IMR-90 (cell line): ENCODE measurements at regions not wholly inside any gene's neighbourhood (a gene's known extent, or its start where the extent isn't known, plus 50 kb on each side); places are given as distances from the start of the nearest gene placed in this dataset.

ENCODE experiments used
- ATAC-seq: fragments of 200-7000 bp; cut with Tn5 transposase; 2 replicates; pipeline ENCODE4 v1.9.1; 2020; ENCODE audit warnings: low read depth, mild to moderate bottlenecking, moderate library complexity
- BruUV-seq: library from RNA; stranded (reverse); fragments of 400-500 nt; replicated peaks from 2 replicates; lab custom pipeline; 2021; lab: Mats Ljungman, UMichigan
- CTCF ChIA-PET: fragments of 300-600 bp; formaldehyde crosslinking; extraction: SDS; loops from one replicate; lab custom pipeline; 2021; ENCODE audit warnings: antibody characterized with exemption; lab: Yijun Ruan, JAX
- POLR2A ChIA-PET: fragments of 300-600 bp; sonication (Branson Sonifier 250); formaldehyde crosslinking; loops from one replicate; lab custom pipeline; 2022; ENCODE audit warnings: antibody characterized with exemption; ENCODE audit not compliant: unreplicated experiment; lab: Charles Lee
- DNase-seq: peaks from one replicate; pipeline ENCODE4 v3.0.0; 2013
- H2AFZ ChIP-seq: replicated peaks from 2 replicates; pipeline ENCODE3; 2013; ENCODE audit warnings: low read length, mild to moderate bottlenecking; ENCODE audit not compliant: poor library complexity
- H2AK5ac ChIP-seq: 2 replicates; pipeline ENCODE4 v1.6.1; 2013; ENCODE audit warnings: low read depth, low read length, inconsistent platforms
- H2AK9ac ChIP-seq: replicated peaks from 2 replicates; pipeline ENCODE3; 2013; ENCODE audit warnings: mild to moderate bottlenecking, low read depth, low read length, moderate library complexity; ENCODE audit not compliant: poor library complexity
- H2BK120ac ChIP-seq: 2 replicates; pipeline ENCODE4 v1.6.1; 2013; ENCODE audit warnings: low read depth, low read length, inconsistent platforms
- H2BK15ac ChIP-seq: 3 replicates; pipeline ENCODE4 v1.6.1; 2013; ENCODE audit warnings: low read depth, low read length, inconsistent platforms
- H2BK20ac ChIP-seq: 2 replicates; pipeline ENCODE4 v1.6.1; 2013; ENCODE audit warnings: low read depth, mild to moderate bottlenecking, inconsistent platforms, low read length, moderate library complexity
- H2BK5ac ChIP-seq: 2 replicates; pipeline ENCODE4 v1.6.1; 2013; ENCODE audit warnings: mild to moderate bottlenecking, low read depth, low read length, inconsistent platforms; ENCODE audit not compliant: poor library complexity, severe bottlenecking
- H3K14ac ChIP-seq: replicated peaks from 2 replicates; pipeline ENCODE4 v1.6.1; 2013; ENCODE audit warnings: low read depth, low read length, inconsistent platforms
- H3K18ac ChIP-seq: 2 replicates; pipeline ENCODE4 v1.6.1; 2013; ENCODE audit warnings: low read depth, low read length, control low read depth
- H3K23ac ChIP-seq: 2 replicates; pipeline ENCODE4 v1.6.1; 2013; ENCODE audit warnings: low read depth, low read length, inconsistent platforms
- H3K27ac ChIP-seq: 2 replicates; pipeline ENCODE4 v1.5.1; 2013; ENCODE audit warnings: mild to moderate bottlenecking, control low read depth, low read length; ENCODE audit not compliant: insufficient read depth
- H3K27me3 ChIP-seq: 2 replicates; pipeline ENCODE4 v1.6.1; 2013; ENCODE audit warnings: low read length; ENCODE audit not compliant: control insufficient read depth, insufficient read depth
- H3K36me3 ChIP-seq: 2 replicates; pipeline ENCODE4 v1.6.1; 2013; ENCODE audit warnings: low read length, mixed read lengths; ENCODE audit not compliant: control insufficient read depth, insufficient read depth
- H3K4ac ChIP-seq: 2 replicates; pipeline ENCODE4 v1.6.1; 2013; ENCODE audit warnings: low read depth, low read length, inconsistent platforms
- H3K4me1 ChIP-seq: 2 replicates; pipeline ENCODE4 v1.6.1; 2013; ENCODE audit warnings: low read length, mixed read lengths; ENCODE audit not compliant: control insufficient read depth, insufficient read depth
- H3K4me2 ChIP-seq: 2 replicates; pipeline ENCODE4 v1.6.1; 2013; ENCODE audit warnings: low read depth, mild to moderate bottlenecking, control low read depth, low read length, moderate library complexity
- H3K4me3 ChIP-seq: 2 replicates; pipeline ENCODE4 v1.5.1; 2013; ENCODE audit warnings: low read depth, mild to moderate bottlenecking, control low read depth, low read length, moderate library complexity; ENCODE audit not compliant: insufficient read depth
- H3K56ac ChIP-seq: 2 replicates; pipeline ENCODE4 v1.6.1; 2013; ENCODE audit warnings: low read length, inconsistent platforms; ENCODE audit not compliant: insufficient read depth; ENCODE audit errors: extremely low read depth
- H3K79me1 ChIP-seq, 2 experiments: 2 replicates each; pipeline ENCODE4 v1.6.1; 2013; ENCODE audit warnings: low read length in 2 of 2, inconsistent platforms in 1 of 2, low read depth in 1 of 2
- H3K9ac ChIP-seq: 2 replicates; pipeline ENCODE4 v1.6.1; 2013; ENCODE audit warnings: low read depth, low read length, control low read depth
- H3K9me1 ChIP-seq: 2 replicates; pipeline ENCODE4 v1.6.1; 2013; ENCODE audit warnings: low read length, inconsistent platforms; ENCODE audit not compliant: insufficient read depth
- H3K9me3 ChIP-seq: 2 replicates; pipeline ENCODE4 v1.6.1; 2013; ENCODE audit warnings: low read length; ENCODE audit not compliant: control insufficient read depth, insufficient read depth
- H4K20me1 ChIP-seq: 2 replicates; pipeline ENCODE4 v1.6.1; 2013; ENCODE audit warnings: low read length, inconsistent platforms; ENCODE audit not compliant: insufficient read depth
- H4K5ac ChIP-seq: 2 replicates; pipeline ENCODE4 v1.6.1; 2013; ENCODE audit warnings: mild to moderate bottlenecking, low read depth, low read length, control low read depth
- H4K8ac ChIP-seq, 2 experiments: 2 replicates each; pipeline ENCODE4 v1.6.1; 2013; ENCODE audit warnings: low read depth in 2 of 2, low read length in 2 of 2, control low read depth in 1 of 2, inconsistent platforms in 1 of 2
- H4K91ac ChIP-seq: 2 replicates; pipeline ENCODE4 v1.6.1; 2013; ENCODE audit warnings: low read depth, low read length, inconsistent platforms; ENCODE audit not compliant: insufficient read depth
- BHLHE40 ChIP-seq: fragments of 150-350 bp; IDR thresholded peaks from 2 replicates; pipeline ENCODE4 v1.6.1; 2016; ENCODE audit warnings: mild to moderate bottlenecking, low read depth, low read length
- CEBPB ChIP-seq: IDR thresholded peaks from 2 replicates; pipeline ENCODE4 v1.6.1; 2012; ENCODE audit warnings: low read depth, low read length, improper control_type of control experiment
- CHD1 ChIP-seq: IDR thresholded peaks from 2 replicates; pipeline ENCODE4 v1.6.1; 2012; ENCODE audit warnings: low read depth, low read length, improper control_type of control experiment
- CTCF ChIP-seq: conservative IDR thresholded peaks from 2 replicates; pipeline ENCODE4 v1.5.1; 2012; ENCODE audit warnings: mild to moderate bottlenecking, low read depth, low read length, improper control_type of control experiment
- FOS ChIP-seq: fragments of 150-350 bp; IDR thresholded peaks from 2 replicates; pipeline ENCODE4 v1.6.1; 2016; ENCODE audit warnings: low read depth, low read length
- MAFK ChIP-seq: IDR thresholded peaks from 2 replicates; pipeline ENCODE4 v1.6.1; 2012; ENCODE audit warnings: low read depth, low read length, improper control_type of control experiment
- MAZ ChIP-seq: IDR thresholded peaks from 2 replicates; pipeline ENCODE4 v1.6.1; 2012; ENCODE audit warnings: low read depth, mild to moderate bottlenecking, low read length, improper control_type of control experiment, moderate library complexity, borderline replicate concordance
- MXI1 ChIP-seq: IDR thresholded peaks from 2 replicates; pipeline ENCODE4 v1.6.1; 2012; ENCODE audit warnings: low read depth, mild to moderate bottlenecking, low read length, moderate library complexity, borderline replicate concordance
- NFE2L2 ChIP-seq: fragments of 150-350 bp; IDR thresholded peaks from 2 replicates; pipeline ENCODE4 v1.6.1; 2016; ENCODE audit warnings: low read depth, mild to moderate bottlenecking, low read length
- POLR2A ChIP-seq: IDR thresholded peaks from 2 replicates; pipeline ENCODE4 v1.6.1; 2012; ENCODE audit warnings: mild to moderate bottlenecking, low read depth, low read length
- RCOR1 ChIP-seq: IDR thresholded peaks from 2 replicates; pipeline ENCODE4 v1.6.1; 2012; ENCODE audit warnings: mild to moderate bottlenecking, low read length, improper control_type of control experiment; ENCODE audit not compliant: insufficient replicate concordance
- SMC3 ChIP-seq: fragments of 150-350 bp; IDR thresholded peaks from 2 replicates; pipeline ENCODE4 v1.6.1; 2016; ENCODE audit warnings: low read depth, mild to moderate bottlenecking, antibody characterized with exemption, low read length, moderate library complexity
- USF2 ChIP-seq: fragments of 150-350 bp; IDR thresholded peaks from 2 replicates; pipeline ENCODE4 v1.6.1; 2017; ENCODE audit warnings: mild to moderate bottlenecking, antibody characterized with exemption, low read length, low read depth
- WGBS, 2 experiments: methylation state at CpG; one replicate each; pipeline versions ENCODE4 v1.1.5 to v1.1.7; 2013; ENCODE audit warnings: missing lambda C conversion rate in 2 of 2; ENCODE audit not compliant: insufficient read length in 1 of 2; ENCODE audit errors: extremely low coverage in 2 of 2; 5-methylcytosine and 5-hydroxymethylcytosine counted together
- dilution Hi-C: fragments of 300-500 bp; cut with HindIII; formaldehyde crosslinking; loops from one replicate; pipeline ENCODE4 v1.14.3; 2018; ENCODE audit warnings: low sequenced_read_pairs; ENCODE audit not compliant: unreplicated experiment
- in situ Hi-C: fragments of 300-500 bp; cut with MboI; formaldehyde crosslinking; loops from 3 replicates; pipeline ENCODE4 v1.14.3; 2019; ENCODE audit warnings: low sequenced_read_pairs, inconsistent platforms, mixed read lengths
- intact Hi-C: fragments of 100-400 bp; cut with micrococcal nuclease; formaldehyde crosslinking; loops from 2 replicates; pipeline ENCODE4 v1.10.0; 2022

GRCh38 chr3:101998256-101998926 lies 149.1 kb downstream of the NFKBIZ start:
- H3K79me1 ChIP-seq: no peaks in the 10 kb centered on the region
- no peak overlapping the region for H4K5ac ChIP-seq
- H3K18ac ChIP-seq: peak overlapping the region; percentile 87; the same call in 1 of the 2 replicates
- ATAC-seq (peak; percentile 44; the same call in 1 of the 2 replicates), DNase-seq (no peak)
- dilution Hi-C loops (no loop called here), intact Hi-C loops (no loop called here), in situ Hi-C loops (no loop called here)
- peak overlapping the region; percentile 72; the same call in 1 of the 2 replicates for H3K14ac ChIP-seq
- H2AK5ac ChIP-seq: no peak overlapping the region
- no CpG with 5 or more reads among the region's 3 CpGs for WGBS, 2 experiments
- no peak overlapping the region for H2BK120ac ChIP-seq
- H3K4me3 ChIP-seq: no peak overlapping the region
- no peaks in the 10 kb centered on the region for H3K9me3 ChIP-seq
- no peak overlapping the region for H2AFZ ChIP-seq
- no peak for TF ChIP-seq SMC3
- TF ChIP-seq MAFK: no peak
- TF ChIP-seq CHD1: no peak
- no peak for TF ChIP-seq MAZ
- no peak for TF ChIP-seq NFE2L2
- TF ChIP-seq MXI1: no peak
- TF ChIP-seq RCOR1: no peak
- TF ChIP-seq POLR2A: no peak
- no peak for TF ChIP-seq FOS
- no peak for TF ChIP-seq BHLHE40
- TF ChIP-seq CEBPB: no peak
- no peak for TF ChIP-seq CTCF
- no peak for TF ChIP-seq USF2
- H4K91ac ChIP-seq: no peak overlapping the region
- H3K27me3 ChIP-seq: no peaks in the 10 kb centered on the region
- H3K9ac ChIP-seq: no peak overlapping the region
- no peak overlapping the region for H2AK9ac ChIP-seq
- no peaks in the 10 kb centered on the region; the same call in 1 of the 2 replicates for H3K9me1 ChIP-seq
- H4K20me1 ChIP-seq: no peaks in the 10 kb centered on the region
- no peak overlapping the region for H3K23ac ChIP-seq
- H2BK5ac ChIP-seq: no peak overlapping the region
- peak overlapping the region; percentile 43; the same call in 1 of the 2 replicates for H2BK20ac ChIP-seq
- peaks cover 8% of the 10 kb centered on the region; the same call in 1 of the 2 replicates for H3K4me1 ChIP-seq
- no peak overlapping the region for H3K4ac ChIP-seq
- no peak overlapping the region for H4K8ac ChIP-seq
- H3K27ac ChIP-seq: no peak overlapping the region
- 0 out of 3 replicates have a peak overlapping the region, but pooled peaks have one; percentile 12 for H2BK15ac ChIP-seq
- H3K36me3 ChIP-seq: no peaks in the 10 kb centered on the region
- BruUV-seq: no TSS peak
- no peak overlapping the region for H3K56ac ChIP-seq
- POLR2A ChIA-PET: no interaction called here
- CTCF ChIA-PET: interaction anchor here (0.6 kb wide), 1 partner anchor 186 kb away, joined by 3 read pairs; no protein-coding TSS in a partner anchor
- no peak overlapping the region; the same call in 1 of the 2 replicates for H3K4me2 ChIP-seq
